Activated T-cell treated with anti-CD3 and anti-CD28 coated beads, Interleukin-2, amount 50 U/mL, for 72 hours (primary cell): ENCODE measurements at regions not wholly inside any gene's neighbourhood (a gene's known extent, or its start where the extent isn't known, plus 50 kb on each side); places are given as distances from the start of the nearest gene placed in this dataset.

Source experiments
- ATAC-seq, 2 donors: fragments of 150-1000 bp; cut with Tn5 transposase; replicated peaks in 1 of 2; 2 replicates each; pipeline ENCODE4 v1.10.0; 2021; ENCODE audit warnings: moderate library complexity in 2 of 2, mild to moderate bottlenecking in 1 of 2
- DNase-seq, 2 donors: peaks; one replicate each; pipeline ENCODE4 v3.0.0; 2021 to 2022; ENCODE audit warnings: mixed read lengths in 1 of 2
- H3K27ac Mint-ChIP-seq: one replicate; pipeline ENCODE4 v1.8.0; 2022; ENCODE audit warnings: mild to moderate bottlenecking, moderate library complexity, mixed read lengths
- H3K27me3 Mint-ChIP-seq: one replicate; pipeline ENCODE4 v1.8.0; 2022; ENCODE audit warnings: low read depth, mixed read lengths
- H3K36me3 Mint-ChIP-seq, 2 donors: one replicate each; pipeline ENCODE4 v1.8.0; 2022; ENCODE audit warnings: mixed read lengths in 2 of 2, mild to moderate bottlenecking in 1 of 2; ENCODE audit not compliant: insufficient read depth in 2 of 2
- H3K4me1 Mint-ChIP-seq: one replicate; pipeline ENCODE4 v1.8.0; 2022; ENCODE audit warnings: low read depth, mixed read lengths
- H3K4me3 Mint-ChIP-seq, 2 donors: one replicate each; pipeline ENCODE4 v1.8.0; 2022; ENCODE audit warnings: mild to moderate bottlenecking in 2 of 2, mixed read lengths in 2 of 2, moderate library complexity in 2 of 2
- H3K9me3 Mint-ChIP-seq, 2 donors: one replicate each; pipeline ENCODE4 v1.8.0; 2022; ENCODE audit warnings: mixed read lengths in 2 of 2

DNA sequence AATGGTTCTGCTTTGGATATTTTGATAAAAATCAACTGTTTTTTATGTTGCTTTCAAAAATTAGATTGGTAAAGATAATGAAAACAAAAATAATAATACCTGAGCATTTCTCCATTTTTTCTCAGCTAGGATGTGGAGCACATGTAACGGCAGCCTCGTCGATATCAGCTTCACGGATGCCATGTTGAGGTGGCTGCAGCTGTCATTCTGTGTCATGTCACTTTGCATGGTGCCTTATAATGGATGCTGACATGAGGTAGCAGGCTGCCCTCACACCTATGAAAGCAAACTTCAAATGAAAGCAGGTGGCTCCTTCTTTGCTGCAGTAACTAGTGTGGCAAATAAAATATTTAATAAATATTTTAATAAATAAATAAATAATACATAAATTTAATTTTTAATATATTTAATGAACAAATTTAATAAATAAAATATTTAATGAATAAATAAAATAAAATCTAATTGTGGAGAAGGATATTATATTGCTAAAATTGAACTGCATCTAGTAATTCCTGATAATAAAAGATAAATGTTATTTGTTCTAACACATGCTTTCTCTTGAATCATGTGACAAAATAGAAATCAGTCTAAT lies 955.7 kb upstream of the SLC10A2 start:
- Mint-ChIP-seq H3K4me1 (no peaks in the 10 kb centered on the region), H3K9me3 (peaks cover 0 to 6% of the 10 kb centered on the region in 2 donors), H3K27me3 (no peaks in the 10 kb centered on the region), H3K36me3 (no peaks in the 10 kb centered on the region), H3K4me3 (no peak overlapping the region), H3K27ac (no peak overlapping the region)
- DNase-seq = no peak
- ATAC-seq = no peak

- DNase-seq (no peak), ATAC-seq (no peak)
- Mint-ChIP-seq H3K27me3 (no peaks in the 10 kb centered on the region), H3K36me3 (no peaks in the 10 kb centered on the region), H3K27ac (no peak overlapping the region), H3K4me3 (no peak overlapping the region), H3K9me3 (peaks cover 0 to 2% of the 10 kb centered on the region in 2 donors), H3K4me1 (no peaks in the 10 kb centered on the region)
These were observed 951.1 kb upstream of the SLC10A2 start for GRCh38 chr13:104017317-104017716.

- no peak for ATAC-seq
- Mint-ChIP-seq H3K27me3 (no peaks in the 10 kb centered on the region), H3K4me3 (no peak overlapping the region), H3K27ac (no peak overlapping the region), H3K4me1 (no peaks in the 10 kb centered on the region), H3K9me3 (peaks cover 2 to 3% of the 10 kb centered on the region in 2 donors), H3K36me3 (no peaks in the 10 kb centered on the region)
- no peak for DNase-seq
These were observed 949.6 kb upstream of the SLC10A2 start for GRCh38 chr13:104015646-104016396.

DNA sequence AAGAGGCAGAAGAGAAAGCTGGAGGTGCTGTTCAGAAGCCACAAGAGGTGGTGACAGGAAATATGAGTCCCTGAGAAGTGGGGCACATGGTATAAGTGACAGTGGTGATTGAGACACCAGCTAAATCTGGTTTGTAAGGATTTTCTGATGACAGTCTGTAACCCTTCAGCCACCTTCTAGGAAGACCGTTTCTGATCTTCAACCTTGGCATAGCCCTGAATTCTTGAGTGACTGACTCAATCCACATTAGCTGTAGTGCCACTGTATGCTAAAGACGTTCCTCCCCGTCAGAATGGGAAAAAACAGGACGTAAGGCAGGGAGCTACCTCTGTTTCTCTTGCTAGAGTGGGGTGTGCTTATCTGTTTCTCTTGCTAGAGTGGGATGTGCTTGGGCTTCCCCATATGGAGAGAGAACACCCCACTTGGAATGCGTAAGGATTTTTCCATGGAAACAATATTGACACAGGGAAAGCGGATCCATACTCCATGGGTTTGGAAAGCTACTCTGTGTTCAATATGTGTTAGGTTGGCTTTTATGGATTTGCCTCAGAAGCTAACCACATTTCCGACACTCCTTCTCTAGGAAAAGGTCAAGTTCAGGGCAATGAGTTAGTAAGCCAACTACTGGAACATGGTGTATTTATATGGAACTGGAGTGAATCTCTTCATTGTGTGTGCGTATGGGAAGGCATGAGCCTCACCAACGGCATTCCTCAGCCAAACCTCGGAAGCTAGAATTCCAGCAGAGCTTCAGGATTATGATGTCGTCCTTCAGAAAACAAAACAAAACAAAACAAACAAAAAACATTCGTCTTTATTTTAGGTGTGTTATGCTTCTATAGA lies 948.8 kb upstream of the SLC10A2 start:
- H3K4me1 Mint-ChIP-seq = no peaks in the 10 kb centered on the region

GRCh38 chr13:104011505-104012241 lies 945.5 kb upstream of the SLC10A2 start:
- DNase-seq (no peak), ATAC-seq (no peak)
- Mint-ChIP-seq H3K27me3 (no peaks in the 10 kb centered on the region), H3K4me1 (no peaks in the 10 kb centered on the region), H3K9me3 (peaks cover 2 to 3% of the 10 kb centered on the region in 2 donors), H3K27ac (no peak overlapping the region), H3K36me3 (no peaks in the 10 kb centered on the region), H3K4me3 (no peak overlapping the region)

More for the DNA sequence above, 948.8 kb upstream of the SLC10A2 start:
- H3K9me3 Mint-ChIP-seq = peaks cover 2 to 3% of the 10 kb centered on the region in 2 donors
- ATAC-seq (no peak), DNase-seq (no peak)
- H3K36me3 Mint-ChIP-seq = no peaks in the 10 kb centered on the region
- H3K4me3 Mint-ChIP-seq = no peak overlapping the region
- H3K27me3 Mint-ChIP-seq = no peaks in the 10 kb centered on the region
- no peak overlapping the region for H3K27ac Mint-ChIP-seq

DNA sequence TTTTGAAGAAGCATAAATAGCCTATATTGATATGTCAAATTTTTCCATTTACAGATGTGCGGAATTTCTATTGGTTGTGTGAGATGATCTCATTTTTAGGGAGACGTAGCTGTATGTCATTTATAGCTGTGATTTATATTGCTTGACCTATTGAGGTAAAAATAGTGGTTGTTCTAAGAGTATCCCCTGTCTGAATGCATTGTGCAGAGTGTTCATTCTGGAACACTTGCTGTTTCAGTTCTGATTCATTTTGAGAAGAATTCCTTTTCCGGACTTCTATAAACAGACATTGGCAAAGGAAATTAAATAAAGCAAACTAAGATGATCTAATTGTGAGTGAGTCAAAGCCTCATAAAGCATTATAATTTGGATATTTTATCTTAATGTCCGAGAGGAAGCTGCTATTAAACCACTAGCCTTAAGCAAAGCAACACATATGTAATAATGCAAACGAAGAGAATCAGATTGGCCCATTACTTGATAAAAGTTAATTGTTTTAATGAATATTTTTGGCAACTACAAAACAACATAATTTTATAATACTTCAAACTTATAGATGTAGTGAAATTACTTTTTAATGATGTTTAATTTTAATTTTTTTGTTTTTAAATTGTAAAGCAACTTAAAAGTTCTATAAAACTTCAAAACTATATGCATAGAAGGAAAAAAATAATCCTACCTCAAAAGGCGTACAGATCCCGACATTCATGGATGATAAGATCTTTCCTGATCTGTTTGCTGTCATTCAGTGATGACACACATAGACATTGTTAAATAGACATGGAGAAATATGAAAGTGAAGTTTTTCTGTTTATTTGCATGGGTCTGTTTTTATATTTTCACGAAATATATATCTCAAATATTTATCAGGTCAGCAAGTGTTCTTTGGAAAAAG lies 942.6 kb upstream of the SLC10A2 start:
- Mint-ChIP-seq H3K4me1 (no peaks in the 10 kb centered on the region), H3K9me3 (peaks cover 0 to 4% of the 10 kb centered on the region in 2 donors), H3K27ac (no peak overlapping the region), H3K36me3 (no peaks in the 10 kb centered on the region), H3K27me3 (no peaks in the 10 kb centered on the region), H3K4me3 (no peak overlapping the region)
- ATAC-seq (no peak), DNase-seq (no peak)

GRCh38 chr13:104008075-104008474 lies 941.9 kb upstream of the SLC10A2 start:
- ATAC-seq (no peak), DNase-seq (no peak)
- no peaks in the 10 kb centered on the region for H3K4me1 Mint-ChIP-seq
- no peak overlapping the region for H3K4me3 Mint-ChIP-seq
- no peaks in the 10 kb centered on the region for H3K36me3 Mint-ChIP-seq
- H3K27ac Mint-ChIP-seq = no peak overlapping the region
- no peaks in the 10 kb centered on the region for H3K27me3 Mint-ChIP-seq
- peaks cover 0 to 4% of the 10 kb centered on the region in 2 donors for H3K9me3 Mint-ChIP-seq

GRCh38 chr13:104006625-104007075 lies 940.4 kb upstream of the SLC10A2 start:
- H3K9me3 Mint-ChIP-seq = peaks cover 0 to 1% of the 10 kb centered on the region in 2 donors
- ATAC-seq (no peak), DNase-seq (no peak)
- no peaks in the 10 kb centered on the region for H3K27me3 Mint-ChIP-seq
- no peak overlapping the region for H3K27ac Mint-ChIP-seq
- no peak overlapping the region for H3K4me3 Mint-ChIP-seq
- no peaks in the 10 kb centered on the region for H3K36me3 Mint-ChIP-seq
- H3K4me1 Mint-ChIP-seq = no peaks in the 10 kb centered on the region

- Mint-ChIP-seq H3K27me3 (no peaks in the 10 kb centered on the region), H3K9me3 (peaks cover 0 to 1% of the 10 kb centered on the region in 2 donors), H3K4me1 (no peaks in the 10 kb centered on the region), H3K36me3 (no peaks in the 10 kb centered on the region), H3K27ac (no peak overlapping the region), H3K4me3 (no peak overlapping the region)
- DNase-seq (no peak), ATAC-seq (no peak)
These were observed 938.4 kb upstream of the SLC10A2 start for GRCh38 chr13:104004572-104004971.

DNA sequence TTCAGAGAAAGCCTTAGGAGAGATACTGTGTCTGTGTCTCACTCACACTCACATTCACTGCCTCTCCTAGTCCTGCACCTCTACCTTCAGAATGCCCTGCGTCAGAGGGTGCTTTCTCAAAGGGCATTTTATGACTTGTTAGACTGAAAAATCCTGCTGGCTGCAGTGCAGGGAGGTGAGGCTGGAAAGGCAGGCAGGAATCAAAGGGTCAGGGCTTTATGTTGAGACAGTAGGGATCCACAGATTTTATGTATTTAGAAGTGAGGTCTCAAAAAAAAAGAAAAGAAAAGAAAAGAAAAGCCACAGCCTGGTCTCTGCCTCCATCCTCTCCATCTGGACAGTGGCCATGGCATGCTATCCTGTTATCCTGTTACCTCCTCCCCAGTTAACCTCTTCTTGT lies 936.0 kb upstream of the SLC10A2 start:
- Mint-ChIP-seq H3K9me3 (peaks cover 0 to 1% of the 10 kb centered on the region in 2 donors), H3K27ac (no peak overlapping the region), H3K4me3 (no peak overlapping the region), H3K36me3 (no peaks in the 10 kb centered on the region), H3K4me1 (no peaks in the 10 kb centered on the region), H3K27me3 (no peaks in the 10 kb centered on the region)
- no peak for DNase-seq
- no peak for ATAC-seq

DNA sequence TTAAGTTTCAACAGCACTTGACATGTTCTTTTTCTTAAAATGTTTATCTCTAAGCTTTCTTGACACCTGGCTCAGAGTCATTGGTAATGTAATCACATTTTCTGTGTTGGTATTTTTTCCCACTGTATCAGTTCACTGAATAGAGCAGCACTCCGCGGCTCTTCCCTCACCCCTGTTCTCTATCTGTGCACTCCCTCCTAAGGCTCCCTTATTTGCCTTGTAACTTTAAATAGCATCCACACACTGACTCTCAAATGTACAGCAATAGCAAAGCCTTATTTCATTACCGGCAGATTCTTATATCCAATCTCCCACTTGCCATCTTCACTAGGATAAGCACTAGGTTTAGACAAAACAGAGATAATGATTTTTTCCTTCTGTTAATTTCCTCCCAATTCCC lies 935.5 kb upstream of the SLC10A2 start:
- Mint-ChIP-seq H3K4me3 (no peak overlapping the region), H3K27ac (no peak overlapping the region), H3K27me3 (no peaks in the 10 kb centered on the region), H3K9me3 (peaks cover 0 to 1% of the 10 kb centered on the region in 2 donors), H3K4me1 (no peaks in the 10 kb centered on the region), H3K36me3 (no peaks in the 10 kb centered on the region)
- DNase-seq (no peak), ATAC-seq (no peak)

GRCh38 chr13:103996733-103997132 lies 930.5 kb upstream of the SLC10A2 start:
- DNase-seq (no peak), ATAC-seq (no peak)
- peaks cover 7% of the 10 kb centered on the region in 2 donors for H3K9me3 Mint-ChIP-seq
- no peaks in the 10 kb centered on the region for H3K27me3 Mint-ChIP-seq
- no peaks in the 10 kb centered on the region for H3K36me3 Mint-ChIP-seq
- H3K4me3 Mint-ChIP-seq = no peak overlapping the region
- no peaks in the 10 kb centered on the region for H3K4me1 Mint-ChIP-seq
- no peak overlapping the region for H3K27ac Mint-ChIP-seq
